ENCODE measurements at regions not wholly inside any gene's neighbourhood (a gene's known extent, or its start where the extent isn't known, plus 50 kb on each side); places are given as distances from the start of the nearest gene placed in this dataset.
"Not testable (repeated sequence)": the region's sequence is repeated elsewhere in the genome, so short reads cannot be mapped to it uniquely, and the experiment has no call there.

GRCh38 chr20:29781891-29782290 lies 1475.6 kb upstream of the DEFB115 start:
- TF ChIP-seq CTCF (IDR thresholded peaks at IDR 0.05); ZFX (IDR thresholded peaks at IDR 0.05; ENCODE audit: borderline replicate concordance): not testable (repeated sequence)
